GM10248 (cell line): ENCODE measurements at regions not wholly inside any gene's neighbourhood (a gene's known extent, or its start where the extent isn't known, plus 50 kb on each side); places are given as distances from the start of the nearest gene placed in this dataset.

Experiments
- CTCF ChIA-PET: fragments of 300-600 bp; sonication (Branson Sonifier 250); formaldehyde crosslinking; extraction: SDS; loops from one replicate; lab custom pipeline; 2021; ENCODE audit warnings: antibody characterized with exemption; lab: Yijun Ruan, JAX
- POLR2A ChIA-PET: fragments of 350-650 bp; sonication (Branson Sonifier 250); formaldehyde crosslinking; extraction: SDS; loops from one replicate; lab custom pipeline; 2020; ENCODE audit warnings: antibody characterized with exemption; lab: Yijun Ruan, JAX
- DNase-seq: peaks from one replicate; pipeline ENCODE4 v3.0.0; 2012; ENCODE audit errors: extremely low spot score
- TF ChIP-seq, protein P1 (sequence below): IDR thresholded peaks from 2 replicates; pipeline ENCODE4 v1.5.1; 2012; ENCODE audit warnings: mild to moderate bottlenecking, low read depth; ENCODE audit errors: extremely low read depth, missing control alignments, control extremely low read depth

DNA sequence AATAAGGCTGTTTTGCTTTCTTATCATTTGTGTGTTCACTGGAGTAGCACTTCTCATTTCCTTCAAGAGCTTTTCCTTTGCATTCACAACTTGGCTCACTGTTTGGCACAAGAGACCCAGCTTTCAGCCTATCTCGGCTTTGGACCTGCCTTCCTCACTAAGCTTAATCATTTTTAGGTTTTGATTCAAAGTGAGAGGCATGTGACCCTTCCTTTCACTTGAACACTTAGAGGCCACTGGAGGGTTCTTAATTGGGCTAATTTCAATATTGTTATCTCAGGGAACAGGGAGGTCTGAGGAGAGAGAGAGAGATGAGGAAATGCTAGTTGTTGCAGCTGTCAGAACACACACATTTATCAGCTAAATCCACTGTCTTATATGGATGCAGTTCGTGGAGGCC, 82.9 kb upstream of the SCAF8 start:
- CTCF ChIA-PET, result interaction anchor here (1.1 kb wide), 1 partner anchor 10 kb away, joined by 3 read pairs; no protein-coding TSS in a partner anchor
- POLR2A ChIA-PET, result no interaction called here
- no peak for DNase-seq
- TF ChIP-seq, protein P1, sequence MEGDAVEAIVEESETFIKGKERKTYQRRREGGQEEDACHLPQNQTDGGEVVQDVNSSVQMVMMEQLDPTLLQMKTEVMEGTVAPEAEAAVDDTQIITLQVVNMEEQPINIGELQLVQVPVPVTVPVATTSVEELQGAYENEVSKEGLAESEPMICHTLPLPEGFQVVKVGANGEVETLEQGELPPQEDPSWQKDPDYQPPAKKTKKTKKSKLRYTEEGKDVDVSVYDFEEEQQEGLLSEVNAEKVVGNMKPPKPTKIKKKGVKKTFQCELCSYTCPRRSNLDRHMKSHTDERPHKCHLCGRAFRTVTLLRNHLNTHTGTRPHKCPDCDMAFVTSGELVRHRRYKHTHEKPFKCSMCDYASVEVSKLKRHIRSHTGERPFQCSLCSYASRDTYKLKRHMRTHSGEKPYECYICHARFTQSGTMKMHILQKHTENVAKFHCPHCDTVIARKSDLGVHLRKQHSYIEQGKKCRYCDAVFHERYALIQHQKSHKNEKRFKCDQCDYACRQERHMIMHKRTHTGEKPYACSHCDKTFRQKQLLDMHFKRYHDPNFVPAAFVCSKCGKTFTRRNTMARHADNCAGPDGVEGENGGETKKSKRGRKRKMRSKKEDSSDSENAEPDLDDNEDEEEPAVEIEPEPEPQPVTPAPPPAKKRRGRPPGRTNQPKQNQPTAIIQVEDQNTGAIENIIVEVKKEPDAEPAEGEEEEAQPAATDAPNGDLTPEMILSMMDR, result no peak

- ChIA-PET POLR2A (no interaction called here), CTCF (no interaction called here)
- TF ChIP-seq, protein P1, result no peak
- no peak for DNase-seq
Observed at GRCh38 chr6:154651656-154652055, 81.6 kb upstream of the SCAF8 start.

DNA sequence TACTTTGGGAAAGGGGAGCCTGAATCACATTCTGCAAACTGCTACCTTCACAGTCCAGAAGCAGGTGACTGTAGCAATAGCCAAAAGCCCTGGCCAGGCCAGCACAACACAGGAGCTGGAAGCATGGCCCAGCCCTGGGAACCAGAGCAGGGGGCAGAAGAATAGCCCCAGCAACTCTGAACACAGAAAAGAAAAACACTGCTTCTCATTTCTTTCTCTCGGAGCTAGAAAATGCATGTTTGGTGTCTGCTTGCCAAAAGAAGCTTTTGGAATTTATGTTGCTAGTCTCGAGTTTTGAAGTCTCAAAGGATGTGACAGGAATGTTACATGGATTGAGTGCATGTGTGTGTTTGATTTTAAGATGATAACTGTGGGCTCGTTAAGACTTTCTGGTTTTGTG, 79.8 kb upstream of the SCAF8 start:
- ChIA-PET POLR2A (no interaction called here), CTCF (interaction anchor here (2.8 kb wide), 1 partner anchor 22 kb away, joined by 15 read pairs; no protein-coding TSS in a partner anchor)
- TF ChIP-seq, protein P1, result no peak
- DNase-seq, result no peak

DNA sequence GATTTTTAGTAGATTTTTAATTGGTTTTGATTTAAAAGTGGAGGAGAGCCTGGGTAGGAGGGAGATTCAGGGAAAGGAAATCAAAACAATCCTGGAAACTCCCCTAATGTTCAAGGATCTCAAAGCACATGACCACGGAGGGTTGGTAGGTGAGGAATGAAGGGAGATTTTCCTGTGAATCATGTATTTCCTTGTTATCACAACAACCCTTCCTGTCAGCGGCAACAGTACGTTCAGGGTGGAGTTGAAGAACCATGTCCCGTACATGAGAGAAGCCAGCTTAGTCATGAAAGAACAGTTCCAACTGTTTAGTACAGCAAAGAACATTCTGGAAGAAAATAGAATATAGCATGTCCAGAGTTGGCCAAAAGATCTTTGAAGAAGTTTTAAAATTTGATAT, 79.4 kb upstream of the SCAF8 start:
- CTCF ChIA-PET, result interaction anchor here (2.8 kb wide), 1 partner anchor 21 kb away, joined by 15 read pairs; no protein-coding TSS in a partner anchor
- TF ChIP-seq, protein P1, result no peak

GRCh38 chr6:154656660-154657059, 76.6 kb upstream of the SCAF8 start:
- TF ChIP-seq, protein P1, result no peak
- ChIA-PET CTCF (interaction anchor here (0.8 kb wide), 1 partner anchor 19 kb away, joined by 5 read pairs; no protein-coding TSS in a partner anchor), POLR2A (no interaction called here)
- DNase-seq, result no peak

More for the DNA sequence above, 79.4 kb upstream of the SCAF8 start:
- POLR2A ChIA-PET, result no interaction called here
- DNase-seq, result no peak

GRCh38 chr6:154661768-154662167, 71.4 kb upstream of the SCAF8 start:
- ChIA-PET POLR2A (no interaction called here), CTCF (interaction anchor here (1.5 kb wide), 2 partner anchors 12 to 14 kb away, joined by 3 to 5 read pairs; no protein-coding TSS in a partner anchor)
- DNase-seq, result no peak
- TF ChIP-seq, protein P1, result no peak

DNA sequence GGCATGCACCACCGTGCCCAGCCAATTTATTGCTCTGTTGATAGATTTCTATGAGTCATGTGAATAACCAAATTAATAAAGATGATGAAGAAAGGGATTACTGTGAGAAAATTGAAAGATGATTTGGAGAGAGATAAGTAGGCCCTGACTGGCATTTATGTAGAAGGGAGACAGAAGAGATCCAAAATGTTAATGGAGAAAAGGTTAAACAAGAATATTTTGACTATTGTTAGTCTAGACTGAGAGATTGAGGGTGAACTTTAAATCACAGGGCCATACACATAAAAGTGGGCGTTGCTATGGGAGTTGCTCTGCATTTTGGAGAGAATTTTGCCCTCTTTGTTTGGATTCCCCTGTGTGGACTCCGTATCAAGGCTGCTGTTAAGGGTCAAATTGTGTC, 68.9 kb upstream of the SCAF8 start:
- no peak for DNase-seq
- TF ChIP-seq, protein P1, result no peak
- POLR2A ChIA-PET, result no interaction called here
- CTCF ChIA-PET, result no interaction called here
